HG03025 (cell line): ENCODE measurements at regions not wholly inside any gene's neighbourhood (a gene's known extent, or its start where the extent isn't known, plus 50 kb on each side); places are given as distances from the start of the nearest gene placed in this dataset.

Source experiments
- ATAC-seq: cut with Tn5 transposase; IDR thresholded peaks from one replicate; pipeline ENCODE4 v1.9.1; 2021; ENCODE audit warnings: mild to moderate bottlenecking, moderate library complexity; ENCODE audit not compliant: unreplicated experiment, low FRiP score

GRCh38 chr2:221018262-221018661, 553.8 kb downstream of the EPHA4 start:
- ATAC-seq, result no peak

DNA sequence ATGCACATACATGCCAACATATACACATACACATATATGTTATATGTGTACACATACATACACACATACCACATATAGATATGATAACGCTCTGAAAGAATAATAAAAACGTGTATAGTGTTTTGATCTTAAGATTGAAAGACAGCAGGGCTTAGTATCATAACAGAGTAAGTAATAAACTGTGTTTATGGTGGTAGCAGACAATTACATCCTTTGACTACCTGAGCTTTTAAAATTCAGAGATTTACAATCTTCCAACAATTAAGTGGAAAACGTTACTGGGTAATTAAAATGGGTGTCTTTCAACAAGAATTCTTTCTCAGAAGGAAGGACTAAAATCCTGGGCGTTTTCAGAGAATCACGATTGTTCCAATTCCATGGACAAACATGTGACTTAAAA, 552.4 kb downstream of the EPHA4 start:
- no peak for ATAC-seq

GRCh38 chr2:221022554-221022953, 549.5 kb downstream of the EPHA4 start:
- no peak for ATAC-seq

DNA sequence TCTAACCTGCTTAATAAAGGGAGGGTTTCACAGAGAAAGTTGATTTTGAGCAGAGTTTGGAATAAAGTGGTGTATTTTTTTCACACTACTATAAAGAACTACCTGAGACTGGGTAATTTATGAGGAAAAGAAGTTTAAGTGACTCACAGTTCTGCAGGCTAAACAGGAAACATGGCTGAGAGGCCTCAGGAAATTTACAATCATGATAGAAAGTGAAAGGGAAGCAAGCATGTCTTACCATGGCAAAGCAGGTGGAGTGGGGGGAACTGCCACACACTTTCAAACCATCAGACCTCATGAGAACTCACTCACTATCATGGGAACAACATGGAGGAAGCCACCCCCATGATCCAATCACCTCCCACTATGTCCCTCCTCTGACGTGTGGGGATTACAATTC, 546.7 kb downstream of the EPHA4 start:
- no peak for ATAC-seq

DNA sequence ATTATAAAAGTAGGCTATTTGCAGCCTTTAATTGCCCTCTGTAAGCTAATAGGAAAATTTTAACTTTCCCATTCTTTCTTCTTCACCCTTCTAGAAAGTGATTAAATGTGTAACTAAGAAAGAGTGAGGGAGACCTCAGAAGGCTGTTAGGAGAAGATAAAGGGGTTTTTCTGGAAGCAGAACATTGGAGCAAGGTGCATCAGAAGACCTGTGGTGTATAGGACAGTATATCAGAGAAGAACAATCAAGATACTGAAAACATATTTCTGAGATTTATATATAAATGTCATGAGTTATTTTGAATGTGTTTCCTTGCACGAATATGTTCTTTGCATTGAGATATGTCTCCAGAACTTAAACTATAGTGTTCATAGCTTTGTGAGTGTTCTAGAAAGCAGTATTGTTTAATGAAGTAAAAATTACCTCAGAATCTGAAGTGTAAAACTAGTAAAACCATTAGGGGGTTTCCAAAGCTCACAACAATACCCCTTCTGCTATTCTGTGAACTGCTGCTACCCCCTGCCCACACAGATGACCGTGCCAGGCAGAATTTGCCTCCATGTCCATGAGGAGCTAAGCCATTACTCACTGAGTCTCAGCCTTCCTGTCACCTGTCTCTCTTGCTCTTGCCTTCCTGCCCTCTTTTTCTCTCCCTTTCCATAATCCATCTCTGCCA, 537.9 kb downstream of the EPHA4 start:
- no peak for ATAC-seq

DNA sequence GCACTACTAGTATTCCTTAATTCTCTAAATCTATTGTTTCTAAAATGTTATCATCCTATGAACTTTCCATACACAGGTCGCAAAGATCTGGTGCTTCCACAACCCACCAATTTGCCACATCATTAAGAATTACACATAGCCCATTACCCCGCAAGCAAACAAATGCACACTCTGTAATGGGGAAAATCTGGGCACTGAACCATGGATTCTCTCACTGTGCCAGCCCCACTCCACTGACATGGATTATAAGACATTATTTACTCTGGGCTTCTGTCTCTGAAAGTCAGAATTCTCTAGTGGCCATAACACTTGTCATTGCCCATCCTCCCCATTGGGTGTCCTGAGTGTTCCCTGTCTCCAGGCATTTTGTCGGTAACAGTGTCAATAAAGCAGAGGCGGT, 537.1 kb downstream of the EPHA4 start:
- no peak for ATAC-seq

DNA sequence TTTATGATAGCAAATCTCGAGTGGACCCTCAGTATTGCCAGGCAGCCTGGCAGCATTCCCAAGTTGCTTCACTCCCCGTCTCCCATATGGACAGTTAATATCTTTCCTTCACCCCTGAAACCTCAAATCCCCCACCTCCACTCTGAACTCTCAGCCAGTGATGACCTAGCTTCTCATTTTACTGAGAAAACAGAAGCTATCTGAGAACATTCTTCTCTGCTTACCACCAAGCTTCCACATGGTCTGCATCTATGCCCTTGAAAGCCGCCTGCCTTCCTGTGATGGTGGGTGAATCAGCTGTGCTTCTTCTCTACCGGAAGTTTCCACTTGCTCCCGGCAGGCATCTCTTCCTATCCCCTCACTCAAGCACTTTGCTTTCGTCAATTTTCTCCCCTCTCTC, 529.2 kb downstream of the EPHA4 start:
- ATAC-seq, result no peak

DNA sequence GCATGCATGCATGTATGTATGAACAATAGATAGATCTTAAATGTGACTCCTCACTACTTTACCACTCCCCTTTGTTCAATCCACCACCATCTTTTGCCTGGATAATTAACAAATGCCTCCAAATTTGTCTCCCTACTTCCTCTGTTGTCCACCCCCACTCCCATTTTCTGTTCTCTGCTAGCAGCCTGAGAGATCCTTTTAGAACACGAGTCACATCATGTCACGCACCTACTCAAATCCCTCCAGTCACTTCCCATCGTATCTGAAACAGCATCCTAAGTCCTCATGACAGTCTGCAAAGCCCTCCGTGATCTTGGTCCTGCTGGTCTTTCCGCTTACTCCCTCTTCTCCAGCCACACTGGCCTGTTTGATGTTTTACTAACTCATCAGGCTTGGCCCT, 527.3 kb downstream of the EPHA4 start:
- ATAC-seq, result no peak

DNA sequence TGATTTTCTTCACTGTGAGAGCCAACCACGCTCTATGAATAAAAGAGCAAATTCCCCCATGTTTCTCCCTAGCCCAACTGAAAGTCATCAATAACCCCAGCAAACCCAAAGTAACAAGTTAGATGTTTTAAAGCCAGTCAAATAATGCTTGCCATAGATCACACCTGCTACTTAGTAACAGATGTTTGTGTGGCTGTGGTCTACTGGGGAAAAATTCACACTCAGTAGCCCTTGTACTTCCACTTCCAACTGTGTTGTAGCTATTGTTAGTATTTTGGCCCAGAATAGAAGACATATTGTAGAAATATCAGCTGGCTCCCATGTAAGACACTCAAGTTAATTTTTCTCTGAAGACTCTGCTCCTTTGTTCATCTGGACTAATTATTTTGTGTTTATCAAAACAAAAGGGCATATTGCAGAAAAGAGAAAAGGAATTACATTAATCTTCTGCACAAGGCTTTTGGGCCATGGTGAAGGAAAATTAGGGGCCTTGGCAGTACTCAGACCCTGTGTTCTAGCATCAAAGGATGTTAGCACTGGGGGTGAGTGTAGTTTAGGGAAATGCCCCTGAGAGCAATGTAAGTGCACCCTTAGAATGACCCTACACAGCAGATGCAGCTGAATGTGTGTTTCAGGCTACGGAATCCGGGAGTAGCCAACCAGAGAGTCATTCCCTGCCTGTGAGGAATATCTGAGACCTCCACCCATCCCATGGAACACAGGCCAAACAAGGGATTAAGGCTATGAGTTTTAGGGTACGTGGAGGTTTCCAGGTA, 521.9 kb downstream of the EPHA4 start:
- no peak for ATAC-seq

DNA sequence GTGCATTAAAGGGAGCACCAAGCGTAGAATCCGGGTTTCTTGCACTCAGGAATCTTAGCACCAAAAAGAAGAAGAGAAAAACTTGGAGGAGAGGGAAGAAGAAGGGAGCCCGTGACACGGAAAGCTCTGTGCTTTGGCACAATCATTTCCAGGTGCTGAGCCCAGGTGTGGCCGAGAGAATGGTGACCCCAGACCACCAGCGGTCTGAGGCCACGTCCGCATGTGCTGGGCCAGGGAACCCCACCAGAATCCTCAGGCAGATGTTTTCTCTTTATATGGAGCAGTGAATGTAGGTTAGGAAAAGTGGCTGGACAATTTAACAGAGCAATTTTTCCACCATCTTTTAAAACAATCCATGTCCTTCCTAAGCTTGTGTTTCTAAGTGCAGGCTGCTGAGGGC, 520.9 kb downstream of the EPHA4 start:
- ATAC-seq, result no peak

DNA sequence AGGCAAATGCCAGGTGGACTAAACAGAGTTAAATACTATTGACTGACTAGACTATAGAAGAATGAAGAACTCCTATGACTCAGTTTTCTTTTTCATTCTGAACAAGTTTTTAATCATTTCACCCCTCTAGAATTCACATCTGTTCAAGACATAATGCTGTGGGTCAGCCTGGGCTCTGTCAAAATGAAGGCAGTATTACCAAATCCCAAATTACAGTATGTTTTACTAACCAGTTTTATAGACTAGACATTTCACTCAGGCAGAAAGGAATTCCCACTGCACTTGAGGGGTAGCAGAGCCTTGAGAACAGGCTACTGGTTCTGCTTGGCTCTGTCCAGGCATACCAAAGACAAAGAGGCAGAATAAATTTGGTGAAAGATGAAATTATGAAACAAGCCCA, 511.7 kb downstream of the EPHA4 start:
- ATAC-seq, result no peak

DNA sequence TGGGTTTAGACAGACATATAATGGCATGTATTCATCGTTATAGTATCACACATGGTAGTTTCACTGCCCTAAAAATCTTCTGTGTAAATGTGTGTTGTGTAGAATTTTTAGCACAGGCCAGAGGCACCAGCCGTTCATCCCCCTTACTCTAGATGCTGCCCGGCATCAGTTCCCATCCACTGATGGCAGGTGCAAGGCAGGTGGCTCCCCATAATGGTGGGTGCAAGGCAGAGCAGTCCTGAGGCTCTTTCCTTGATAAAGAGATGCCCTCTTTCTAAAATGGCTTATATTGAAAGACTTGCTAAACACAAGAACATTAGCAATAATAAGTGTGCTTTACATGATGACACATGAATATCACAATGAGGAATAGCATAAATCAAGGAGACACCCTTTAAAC, 508.5 kb downstream of the EPHA4 start:
- no peak for ATAC-seq

GRCh38 chr2:221064058-221064854, 507.8 kb downstream of the EPHA4 start:
- no peak for ATAC-seq

GRCh38 chr2:221064880-221065279, 507.2 kb downstream of the EPHA4 start:
- no peak for ATAC-seq

GRCh38 chr2:221068123-221068522, 504.0 kb downstream of the EPHA4 start:
- no peak for ATAC-seq

GRCh38 chr2:221070106-221070505, 502.0 kb downstream of the EPHA4 start:
- ATAC-seq, result no peak

DNA sequence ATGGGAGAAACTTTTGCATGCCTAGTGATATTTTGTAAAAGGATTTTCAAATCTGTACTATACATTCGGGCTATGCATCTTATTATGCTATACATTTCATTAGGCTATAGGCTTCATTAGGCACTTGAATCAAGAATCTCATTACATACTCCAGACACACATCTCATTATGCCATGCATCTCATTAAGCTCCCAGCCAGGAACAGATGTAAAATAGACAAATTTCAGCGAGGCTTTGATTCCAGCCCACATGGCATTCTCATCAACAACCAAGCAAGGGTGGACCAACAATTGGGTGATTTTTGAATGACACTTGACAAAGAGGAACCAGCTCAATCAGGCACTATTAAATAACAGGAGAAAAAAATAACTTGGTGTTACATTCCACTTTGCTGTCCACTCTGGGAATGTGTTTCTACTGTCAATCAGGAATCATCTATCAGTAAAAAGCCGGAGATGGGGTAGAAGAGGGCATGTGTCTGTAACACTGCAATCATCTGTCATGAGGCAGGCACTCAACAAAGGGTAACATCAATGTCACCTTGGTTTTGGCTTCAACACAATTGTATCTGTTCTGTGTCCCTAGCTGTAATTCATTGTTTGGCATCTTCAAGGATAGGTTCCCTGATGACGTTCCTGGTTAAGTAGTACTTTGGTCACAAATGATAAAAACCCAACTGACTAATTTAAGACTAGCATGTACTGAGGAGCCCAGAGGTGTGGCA, 498.6 kb downstream of the EPHA4 start:
- no peak for ATAC-seq

- ATAC-seq, result no peak
Observed at GRCh38 chr2:221074238-221074637, 497.9 kb downstream of the EPHA4 start.

DNA sequence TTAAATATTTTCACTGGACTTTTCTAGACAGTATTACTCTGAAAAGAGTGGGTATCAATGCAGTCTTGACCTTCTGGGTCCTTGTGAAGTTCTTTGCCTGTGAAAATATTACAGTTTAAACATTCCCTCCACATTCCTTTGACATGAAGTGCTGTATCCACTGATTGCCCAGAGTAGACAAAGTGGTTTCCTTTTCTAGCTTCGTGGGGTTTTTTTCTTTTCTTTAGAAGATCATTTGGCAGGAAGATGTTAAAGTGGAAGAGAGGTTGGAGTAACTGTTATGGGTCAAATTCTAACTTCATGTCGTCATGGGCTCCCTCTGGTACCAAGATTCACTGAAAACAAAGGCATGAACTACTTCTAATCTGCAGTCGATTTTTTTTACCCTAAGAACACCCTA, 496.9 kb downstream of the EPHA4 start:
- ATAC-seq, result no peak

- no peak for ATAC-seq
Observed at GRCh38 chr2:221077251-221077650, 494.9 kb downstream of the EPHA4 start.

DNA sequence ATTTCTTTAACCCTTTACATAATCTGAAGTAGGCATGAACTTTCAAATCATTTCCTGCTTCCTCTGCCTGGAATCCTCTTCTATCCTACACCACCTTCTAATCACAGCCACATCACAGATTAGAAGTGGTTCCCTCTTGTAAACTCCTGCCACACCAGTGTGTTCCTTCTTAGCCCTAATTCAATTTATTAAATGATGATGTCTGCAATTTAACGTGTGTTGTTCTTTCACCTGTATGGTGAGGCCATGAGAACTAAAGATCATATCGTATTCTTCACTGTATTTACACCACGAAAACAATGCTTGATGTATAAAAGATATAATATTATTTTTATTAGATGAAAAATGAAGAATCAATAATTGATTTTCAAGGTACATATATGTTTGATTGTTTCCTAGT, 494.3 kb downstream of the EPHA4 start:
- ATAC-seq, result no peak
